COR-L47 (cell line): ENCODE measurements at regions not wholly inside any gene's neighbourhood (a gene's known extent, or its start where the extent isn't known, plus 50 kb on each side); places are given as distances from the start of the nearest gene placed in this dataset.
"Not testable (repeated sequence)": the region's sequence is repeated elsewhere in the genome, so short reads cannot be mapped to it uniquely, and the experiment has no call there.

Experiments used
- DNase-seq: peaks from one replicate; lab custom pipeline; 2025; lab: John Stamatoyannopoulos, UW

- DNase-seq: no peak
Observed at GRCh38 chr7:3094701-3095445, 51.2 kb upstream of the CARD11 start.

- DNase-seq: no peak
Observed at GRCh38 chr7:3097734-3098133, 54.1 kb upstream of the CARD11 start.

GRCh38 chr7:3102159-3102558, 58.5 kb upstream of the CARD11 start:
- DNase-seq: no peak

- no peak for DNase-seq
Observed at GRCh38 chr7:3103614-3104398, 60.1 kb upstream of the CARD11 start.

- no peak for DNase-seq
Observed at GRCh38 chr7:3105856-3106255, 62.2 kb upstream of the CARD11 start.

- no peak for DNase-seq
Observed at GRCh38 chr7:3106361-3106826, 62.7 kb upstream of the CARD11 start.

GRCh38 chr7:3107228-3107763, 63.6 kb upstream of the CARD11 start:
- no peak for DNase-seq

- no peak for DNase-seq
Observed at GRCh38 chr7:3107889-3108570, 64.4 kb upstream of the CARD11 start.

- DNase-seq: no peak
Observed at GRCh38 chr7:3109311-3109915, 65.7 kb upstream of the CARD11 start.

- DNase-seq: no peak
Observed at GRCh38 chr7:3112479-3113134, 68.9 kb upstream of the CARD11 start.

GRCh38 chr7:3114917-3115316, 71.2 kb upstream of the CARD11 start:
- no peak for DNase-seq

- no peak for DNase-seq
Observed at GRCh38 chr7:3117081-3117480, 73.4 kb upstream of the CARD11 start.

- peak; percentile 25 for DNase-seq
Observed at GRCh38 chr7:3117488-3118231, 74.0 kb upstream of the CARD11 start.

- not testable (repeated sequence) for DNase-seq
Observed at GRCh38 chr7:3119352-3119927, 75.8 kb upstream of the CARD11 start.

GRCh38 chr7:3119963-3120362, 76.3 kb upstream of the CARD11 start:
- DNase-seq: no peak

- no peak for DNase-seq
Observed at GRCh38 chr7:3120513-3120912, 76.8 kb upstream of the CARD11 start.

GRCh38 chr7:3128857-3129490, 85.3 kb upstream of the CARD11 start:
- no peak for DNase-seq

- no peak for DNase-seq
Observed at GRCh38 chr7:3133811-3134385, 90.2 kb upstream of the CARD11 start.

- no peak for DNase-seq
Observed at GRCh38 chr7:3134745-3135144, 91.1 kb upstream of the CARD11 start.

- DNase-seq: no peak
Observed at GRCh38 chr7:3135626-3136025, 92.0 kb upstream of the CARD11 start.
